HG03280 (cell line): ENCODE measurements at regions not wholly inside any gene's neighbourhood (a gene's known extent, or its start where the extent isn't known, plus 50 kb on each side); places are given as distances from the start of the nearest gene placed in this dataset.

Source experiments
- ATAC-seq: cut with Tn5 transposase; IDR thresholded peaks from one replicate; pipeline ENCODE4 v1.9.1; 2021; ENCODE audit warnings: mild to moderate bottlenecking, moderate library complexity; ENCODE audit not compliant: unreplicated experiment

DNA sequence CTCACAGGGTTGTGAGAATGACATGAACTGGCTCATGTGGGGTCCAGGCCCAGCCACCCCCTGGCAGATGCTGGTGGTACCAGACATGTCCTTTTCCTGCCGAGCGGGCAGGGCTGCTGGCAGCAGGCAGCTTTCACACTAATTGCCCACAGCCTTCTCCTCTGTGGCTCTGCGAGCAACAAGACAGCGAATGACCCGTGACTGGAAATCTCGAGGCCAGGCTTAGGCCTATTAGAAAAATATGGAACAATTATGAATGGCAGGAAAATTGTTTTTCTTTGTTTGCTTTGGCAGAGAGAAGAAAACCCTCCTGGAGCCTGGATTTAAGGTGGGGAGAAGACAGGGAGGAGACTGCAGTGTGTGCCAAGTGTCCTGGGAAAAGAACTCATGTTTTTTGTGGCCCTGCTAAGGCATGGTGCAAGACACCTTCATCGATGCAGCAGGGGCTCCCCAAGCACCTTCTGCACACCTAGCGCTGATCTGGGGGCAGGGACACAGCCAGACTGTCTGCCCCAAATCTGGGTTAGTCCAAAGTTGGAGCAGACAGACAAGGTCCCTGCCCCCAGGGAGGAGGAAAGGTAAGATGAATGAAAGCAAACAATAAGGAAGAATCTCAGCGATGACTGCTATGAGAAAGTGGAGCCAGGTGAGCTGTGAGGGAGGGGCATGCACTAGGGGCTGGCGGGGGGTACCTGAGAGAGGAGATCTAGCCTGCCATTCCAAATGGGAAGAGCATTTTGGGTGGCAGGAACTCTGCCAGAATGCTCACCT lies 193.8 kb upstream of the TLE3 start:
- no peak for ATAC-seq

DNA sequence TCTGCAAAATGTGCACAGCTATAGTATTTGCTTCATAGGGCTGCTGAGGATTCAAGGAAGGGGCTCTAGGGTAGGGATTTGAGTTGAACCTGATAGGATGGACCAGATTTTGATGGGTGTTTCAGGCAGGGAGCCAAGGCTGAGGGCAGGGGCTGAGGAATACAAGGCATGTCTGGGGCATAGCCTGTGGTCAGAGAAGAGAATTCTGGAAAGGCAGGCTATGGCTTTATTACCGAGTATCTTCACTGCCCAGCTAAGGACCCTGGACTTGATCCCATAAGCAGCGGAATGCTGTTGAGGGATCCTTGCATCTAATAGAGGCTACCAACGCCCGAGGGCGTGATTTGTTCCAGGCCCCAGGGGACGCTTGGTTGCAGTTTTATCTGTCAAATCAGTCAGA lies 193.0 kb upstream of the TLE3 start:
- ATAC-seq: no peak

DNA sequence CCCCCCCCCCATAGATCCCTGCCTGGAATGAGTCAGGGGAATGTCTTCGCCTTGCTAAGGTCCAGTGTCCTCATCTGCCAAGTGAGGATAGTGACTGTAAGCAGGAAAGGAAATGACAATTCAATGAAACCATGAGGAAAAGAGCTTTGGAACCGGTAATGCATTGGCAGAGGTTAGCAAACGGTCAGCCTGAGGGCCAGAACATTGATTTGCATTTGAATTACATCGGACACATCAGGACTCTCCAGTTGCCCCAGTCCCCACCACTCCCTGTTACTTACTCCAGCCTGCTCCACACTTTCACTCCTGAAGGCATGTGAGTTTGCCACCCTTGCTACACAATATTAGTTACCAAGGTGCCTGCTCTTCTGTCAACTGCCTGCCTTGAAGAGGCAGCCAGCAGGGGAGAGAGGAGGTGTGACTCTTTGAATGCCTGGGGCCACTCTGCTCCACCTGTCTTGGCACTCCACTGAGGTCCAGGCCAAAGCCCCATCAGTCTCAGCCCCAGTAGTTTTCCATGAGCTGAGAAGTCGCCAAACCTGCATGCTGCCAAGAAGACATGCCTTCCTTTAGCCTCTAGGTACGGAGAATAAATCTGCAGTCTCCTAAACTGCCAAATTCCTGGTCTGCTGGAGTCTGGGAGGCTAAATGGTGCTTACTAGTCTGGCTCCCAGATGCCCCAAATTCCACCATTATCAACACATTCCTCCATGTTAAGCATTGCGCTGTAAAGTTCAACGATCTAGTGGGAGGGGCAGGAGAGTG lies 191.7 kb upstream of the TLE3 start:
- ATAC-seq: no peak

DNA sequence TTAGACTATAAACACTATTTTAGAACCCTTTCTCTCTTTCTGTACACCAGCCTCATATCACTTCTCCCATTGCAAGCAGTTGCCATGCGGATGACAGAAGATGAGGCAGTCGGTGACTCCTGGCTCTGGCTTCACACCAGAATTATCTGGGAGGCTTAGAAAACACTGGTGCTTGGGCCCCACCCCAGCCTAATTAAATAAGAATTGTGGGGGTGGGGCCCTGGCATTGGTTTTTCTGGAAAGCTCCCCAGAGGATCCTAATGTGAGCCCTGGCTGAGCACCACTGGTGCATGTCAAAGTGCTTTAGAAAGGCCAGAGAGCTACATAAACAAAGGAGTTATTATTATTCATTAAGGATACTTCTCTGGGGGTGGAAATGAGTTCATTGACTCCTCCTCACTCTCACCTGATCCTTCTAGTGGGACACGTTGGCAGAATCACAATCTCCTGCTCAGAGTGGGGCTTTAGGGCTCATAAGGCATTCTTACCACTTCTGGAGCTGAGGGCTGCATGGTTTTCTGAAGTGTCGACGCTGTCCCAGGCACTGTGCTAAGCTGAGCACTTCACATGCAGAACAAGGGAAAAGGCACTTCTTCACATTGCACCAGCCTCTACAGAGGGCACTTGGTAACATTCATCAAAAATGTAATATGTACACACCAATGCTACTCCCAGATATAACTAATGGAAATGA lies 188.5 kb upstream of the TLE3 start:
- ATAC-seq: no peak

GRCh38 chr15:70284438-70285214 lies 186.9 kb upstream of the TLE3 start:
- ATAC-seq: no peak

GRCh38 chr15:70283511-70283910 lies 185.8 kb upstream of the TLE3 start:
- no peak for ATAC-seq

- ATAC-seq: no peak
Measured at GRCh38 chr15:70281811-70282307, 184.1 kb upstream of the TLE3 start.

- no peak for ATAC-seq
Measured at GRCh38 chr15:70281261-70281810, 183.6 kb upstream of the TLE3 start.

DNA sequence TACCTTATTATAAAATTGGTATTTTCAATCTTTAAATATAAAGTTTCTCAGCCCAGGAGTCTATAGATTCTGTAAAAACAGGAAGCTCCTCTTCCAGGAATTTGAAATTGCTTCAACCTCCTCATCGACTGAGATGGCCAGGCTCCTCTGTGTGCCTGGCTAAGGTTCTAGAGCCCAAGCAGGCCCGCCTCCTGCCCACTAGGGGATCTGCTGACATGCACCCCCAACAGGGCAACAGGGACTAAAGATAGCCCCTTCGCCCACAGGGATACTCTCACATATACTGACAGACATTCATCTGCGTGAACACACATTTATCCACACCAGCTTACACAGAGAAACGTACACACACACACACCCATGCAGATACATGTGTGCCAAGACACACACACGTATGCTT lies 183.1 kb upstream of the TLE3 start:
- no peak for ATAC-seq

DNA sequence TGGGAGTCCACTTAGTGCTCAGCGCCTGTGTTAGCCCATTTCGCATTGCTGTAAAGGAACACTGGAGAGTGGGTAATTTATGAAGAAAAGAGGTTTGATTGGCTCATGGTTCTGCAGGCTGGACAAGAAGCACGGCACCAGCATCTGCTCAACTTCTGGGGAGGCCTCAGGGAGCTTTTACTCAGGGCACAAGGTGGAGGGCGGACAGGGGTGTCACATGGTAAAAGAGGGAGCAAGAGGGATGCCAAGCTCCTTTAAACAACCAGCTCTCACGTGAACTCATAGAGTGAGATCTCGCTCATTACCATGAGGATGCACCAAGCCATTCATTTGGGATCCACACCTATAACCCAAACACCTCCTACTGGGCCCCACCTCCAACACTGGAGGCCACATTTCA lies 181.4 kb upstream of the TLE3 start:
- ATAC-seq: no peak

- ATAC-seq: no peak
Measured at GRCh38 chr15:70278644-70279043, 180.9 kb upstream of the TLE3 start.

DNA sequence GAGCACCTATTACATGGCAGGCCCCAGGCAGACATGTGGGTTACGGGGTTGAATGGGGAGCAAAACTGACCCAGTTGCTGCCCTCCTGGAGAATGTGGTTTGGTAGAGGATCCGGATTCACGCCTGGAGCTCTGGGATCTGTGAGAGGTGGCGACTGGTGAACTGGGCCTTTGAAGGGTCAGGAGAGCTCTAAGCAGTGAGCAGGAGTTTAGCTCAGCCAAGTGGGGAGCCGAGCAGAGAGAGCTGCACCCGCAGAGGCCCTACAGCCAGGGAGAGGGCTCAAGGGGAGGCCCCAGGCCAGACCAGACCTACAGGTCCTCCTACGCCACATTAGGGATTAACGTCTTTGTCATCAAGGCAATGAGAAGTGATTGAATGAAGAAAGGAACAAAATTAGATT lies 179.8 kb upstream of the TLE3 start:
- ATAC-seq: no peak

- no peak for ATAC-seq
Measured at GRCh38 chr15:70276401-70276800, 178.7 kb upstream of the TLE3 start.

GRCh38 chr15:70275461-70276138 lies 177.9 kb upstream of the TLE3 start:
- ATAC-seq: no peak

DNA sequence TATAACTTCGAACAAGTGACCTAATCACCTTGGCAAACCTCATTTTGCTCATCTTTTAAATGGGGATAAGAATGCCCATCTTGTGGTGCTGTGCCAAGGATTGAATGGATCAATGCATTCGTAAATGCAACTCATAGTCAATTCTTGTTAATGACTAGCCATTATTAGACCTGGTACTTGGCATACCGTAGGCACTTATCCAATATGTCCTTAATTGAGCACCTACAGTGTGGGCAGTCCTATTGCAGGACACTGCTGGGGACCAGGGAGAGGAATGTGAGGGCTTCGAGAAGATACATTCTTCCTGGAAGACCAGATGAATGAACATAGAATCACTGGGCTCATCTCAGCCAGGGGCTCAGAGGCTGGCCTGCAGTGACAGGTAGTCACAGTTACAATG lies 177.2 kb upstream of the TLE3 start:
- no peak for ATAC-seq

GRCh38 chr15:70274255-70274880 lies 176.7 kb upstream of the TLE3 start:
- ATAC-seq: no peak

DNA sequence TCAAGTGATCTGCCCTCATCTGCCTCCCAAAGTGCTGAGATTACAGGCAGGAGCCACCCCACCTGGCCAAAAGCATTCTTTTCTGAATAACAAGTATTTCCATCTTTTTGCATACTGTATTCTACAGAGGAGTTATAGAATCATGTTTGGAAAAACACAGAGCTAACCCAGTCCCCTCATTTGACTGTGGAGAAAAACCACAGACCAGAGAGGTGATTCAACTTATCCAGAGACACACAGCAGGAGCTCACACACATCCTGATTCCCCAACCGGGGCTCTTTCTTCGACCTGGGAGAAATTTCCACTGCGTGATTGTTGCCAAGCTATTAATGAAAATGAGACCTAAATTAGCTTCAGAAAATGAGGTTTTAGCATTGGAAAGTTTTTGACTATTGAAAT lies 176.1 kb upstream of the TLE3 start:
- no peak for ATAC-seq

DNA sequence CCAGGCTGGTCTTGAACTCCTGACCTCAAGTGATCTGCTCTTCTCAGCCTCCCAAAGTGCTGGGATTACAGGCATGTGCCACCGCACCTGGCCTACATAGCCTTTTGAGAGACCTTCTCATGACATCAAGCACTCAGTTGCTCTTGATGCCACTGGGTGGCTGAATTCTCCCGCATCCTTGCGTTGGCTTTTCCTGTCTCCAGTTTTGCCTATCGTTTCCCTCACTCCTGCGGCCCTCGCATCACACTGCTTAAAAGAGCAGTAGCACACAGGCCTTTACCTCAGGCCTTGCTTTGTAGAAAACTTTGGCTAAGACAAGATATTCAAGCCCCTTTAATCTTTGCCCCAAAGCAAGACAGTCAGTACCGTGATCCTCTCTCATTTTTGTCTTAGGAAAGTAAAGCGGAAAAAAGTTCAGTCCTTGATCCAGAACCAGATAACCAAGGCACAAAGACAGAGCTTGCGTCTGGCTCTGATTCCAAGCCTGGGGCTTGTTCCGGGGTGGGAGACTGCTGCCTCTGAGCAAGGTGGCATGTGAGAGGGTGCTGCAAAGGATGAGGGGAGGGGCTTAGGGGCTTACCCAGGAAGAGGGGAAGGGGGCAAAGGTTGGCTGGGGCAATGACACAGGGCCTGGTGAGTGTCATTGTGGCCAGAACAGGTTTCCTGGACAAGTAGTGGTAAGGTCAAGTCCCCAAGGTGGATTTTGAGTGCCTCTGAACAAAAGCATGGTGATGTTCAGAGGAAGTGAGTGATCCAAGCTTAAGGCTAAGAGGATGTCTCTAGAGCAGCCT lies 175.0 kb upstream of the TLE3 start:
- no peak for ATAC-seq
